ENCODE measurements at regions not wholly inside any gene's neighbourhood (a gene's known extent, or its start where the extent isn't known, plus 50 kb on each side); places are given as distances from the start of the nearest gene placed in this dataset.
A peak's percentile ranks its signal among the peaks of the same experiment; 100 is the strongest.

- ATAC-seq, result peak in 1 of 2 donors; percentile 76
- Histone ChIP-seq H3K36me3 (no peaks in the 10 kb centered on the region), H3K4me3 (no peak overlapping the region), H3K27me3 (ENCODE audit: low read depth) (no peaks in the 10 kb centered on the region), H3K27ac (no peak overlapping the region), H3K9me3 (no peaks in the 10 kb centered on the region), H3K4me1 (no peaks in the 10 kb centered on the region)
- intact Hi-C loops (cut with DNase I), result no loop called here
- no peak for DNase-seq
- no peak for TF ChIP-seq CTCF (IDR thresholded peaks at IDR 0.05)
Observed at GRCh38 chrX:110444996-110445395, 86.3 kb downstream of the RTL9 start.

- no peak for TF ChIP-seq CTCF (IDR thresholded peaks at IDR 0.05)
- no peaks in the 10 kb centered on the region for H3K27me3 ChIP-seq (ENCODE audit: low read depth)
- H3K4me1 ChIP-seq, result no peaks in the 10 kb centered on the region
- no peak overlapping the region for H3K4me3 ChIP-seq
- no peak overlapping the region for H3K27ac ChIP-seq
- ATAC-seq (no peak), DNase-seq (no peak)
- intact Hi-C loops (cut with DNase I), result no loop called here
- H3K36me3 ChIP-seq, result no peaks in the 10 kb centered on the region
- H3K9me3 ChIP-seq, result no peaks in the 10 kb centered on the region
Observed at GRCh38 chrX:110448459-110448858, 89.8 kb downstream of the RTL9 start.

- H3K4me3 ChIP-seq, result no peak overlapping the region
- H3K36me3 ChIP-seq, result no peaks in the 10 kb centered on the region
- no peak overlapping the region for H3K27ac ChIP-seq
- intact Hi-C loops (cut with DNase I), result no loop called here
- TF ChIP-seq CTCF (IDR thresholded peaks at IDR 0.05), result no peak
- no peak for ATAC-seq
- no peaks in the 10 kb centered on the region for H3K9me3 ChIP-seq
- no peaks in the 10 kb centered on the region for H3K27me3 ChIP-seq (ENCODE audit: low read depth)
- DNase-seq, result no peak
- no peaks in the 10 kb centered on the region for H3K4me1 ChIP-seq
Observed at GRCh38 chrX:110449312-110449711, 90.7 kb downstream of the RTL9 start.

- no peaks in the 10 kb centered on the region for H3K36me3 ChIP-seq
- H3K4me1 ChIP-seq, result no peaks in the 10 kb centered on the region
- no peaks in the 10 kb centered on the region for H3K27me3 ChIP-seq (ENCODE audit: low read depth)
- peak; percentile 67 for TF ChIP-seq CTCF (IDR thresholded peaks at IDR 0.05)
- no peak overlapping the region for H3K27ac ChIP-seq
- intact Hi-C loops (cut with DNase I), result loop anchor here (10.0 kb wide), 1 partner anchor 395 kb away; no protein-coding TSS in a partner anchor
- DNase-seq (peak; percentile 61), ATAC-seq (peak; percentile 86 to 91)
- no peaks in the 10 kb centered on the region for H3K9me3 ChIP-seq
- no peak overlapping the region for H3K4me3 ChIP-seq
Observed at GRCh38 chrX:110450050-110450449, 91.4 kb downstream of the RTL9 start.

GRCh38 chrX:110454336-110454735 is 95.7 kb downstream of the RTL9 start:
- H3K4me1 ChIP-seq, result no peaks in the 10 kb centered on the region
- intact Hi-C loops (cut with DNase I), result loop anchor here (10.0 kb wide), 1 partner anchor 390 kb away; no protein-coding TSS in a partner anchor
- H3K36me3 ChIP-seq, result no peaks in the 10 kb centered on the region
- H3K27ac ChIP-seq, result no peak overlapping the region
- ATAC-seq (no peak), DNase-seq (no peak)
- no peaks in the 10 kb centered on the region for H3K27me3 ChIP-seq (ENCODE audit: low read depth)
- no peak for TF ChIP-seq CTCF (IDR thresholded peaks at IDR 0.05)
- no peaks in the 10 kb centered on the region for H3K9me3 ChIP-seq
- H3K4me3 ChIP-seq, result no peak overlapping the region

GRCh38 chrX:110462957-110463356 is 104.3 kb downstream of the RTL9 start:
- Histone ChIP-seq H3K27me3 (ENCODE audit: low read depth) (no peaks in the 10 kb centered on the region), H3K36me3 (no peaks in the 10 kb centered on the region), H3K9me3 (no peaks in the 10 kb centered on the region), H3K27ac (no peak overlapping the region), H3K4me3 (no peak overlapping the region), H3K4me1 (no peaks in the 10 kb centered on the region)
- intact Hi-C loops (cut with DNase I), result no loop called here
- no peak for ATAC-seq
- TF ChIP-seq CTCF (IDR thresholded peaks at IDR 0.05), result no peak
- no peak for DNase-seq

Data from lower lobe of right lung (tissue), 2 donors.